PC-9 (cell line): ENCODE measurements at regions not wholly inside any gene's neighbourhood (a gene's known extent, or its start where the extent isn't known, plus 50 kb on each side); places are given as distances from the start of the nearest gene placed in this dataset.

Experiments used
- EZH2 ChIP-seq: fragments of 200-600 bp; sonication (generic); IDR thresholded peaks from 2 replicates; pipeline ENCODE4 v1.8.0; 2017; ENCODE audit warnings: antibody characterized with exemption, low read depth
- TF ChIP-seq, protein P1 (sequence below): fragments of 200-600 bp; sonication (generic); conservative IDR thresholded peaks from 2 replicates; pipeline ENCODE4 v1.6.1; 2017; ENCODE audit warnings: mixed run types, antibody characterized with exemption, mild to moderate bottlenecking, moderate library complexity

DNA sequence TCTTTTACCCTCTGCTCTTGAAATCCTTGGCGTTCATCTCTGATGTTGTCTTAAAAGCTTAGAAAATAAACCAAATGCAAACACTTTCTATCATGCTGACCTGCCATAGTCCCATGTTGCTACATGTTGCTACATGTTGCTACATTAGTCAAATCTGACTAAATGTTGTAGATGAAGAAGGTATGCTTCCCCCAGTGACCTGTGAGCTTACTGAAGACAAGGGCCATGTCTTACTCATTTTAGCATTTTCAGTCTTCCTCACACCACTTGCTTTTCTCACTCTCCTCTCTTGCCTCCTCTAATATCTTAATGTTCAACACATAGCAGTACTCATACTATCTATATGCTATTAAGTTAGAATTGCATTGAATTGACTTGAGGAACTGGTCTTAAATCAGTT, 346.4 kb upstream of the MTNR1B start:
- TF ChIP-seq, protein P1, sequence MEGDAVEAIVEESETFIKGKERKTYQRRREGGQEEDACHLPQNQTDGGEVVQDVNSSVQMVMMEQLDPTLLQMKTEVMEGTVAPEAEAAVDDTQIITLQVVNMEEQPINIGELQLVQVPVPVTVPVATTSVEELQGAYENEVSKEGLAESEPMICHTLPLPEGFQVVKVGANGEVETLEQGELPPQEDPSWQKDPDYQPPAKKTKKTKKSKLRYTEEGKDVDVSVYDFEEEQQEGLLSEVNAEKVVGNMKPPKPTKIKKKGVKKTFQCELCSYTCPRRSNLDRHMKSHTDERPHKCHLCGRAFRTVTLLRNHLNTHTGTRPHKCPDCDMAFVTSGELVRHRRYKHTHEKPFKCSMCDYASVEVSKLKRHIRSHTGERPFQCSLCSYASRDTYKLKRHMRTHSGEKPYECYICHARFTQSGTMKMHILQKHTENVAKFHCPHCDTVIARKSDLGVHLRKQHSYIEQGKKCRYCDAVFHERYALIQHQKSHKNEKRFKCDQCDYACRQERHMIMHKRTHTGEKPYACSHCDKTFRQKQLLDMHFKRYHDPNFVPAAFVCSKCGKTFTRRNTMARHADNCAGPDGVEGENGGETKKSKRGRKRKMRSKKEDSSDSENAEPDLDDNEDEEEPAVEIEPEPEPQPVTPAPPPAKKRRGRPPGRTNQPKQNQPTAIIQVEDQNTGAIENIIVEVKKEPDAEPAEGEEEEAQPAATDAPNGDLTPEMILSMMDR = no peak
- TF ChIP-seq EZH2 = no peak
